ENCODE measurements at regions not wholly inside any gene's neighbourhood (a gene's known extent, or its start where the extent isn't known, plus 50 kb on each side); places are given as distances from the start of the nearest gene placed in this dataset.

GRCh38 chr14:44658389-44658696, 151.3 kb upstream of the FSCB start:
- WGBS, 5 donors, result 60 to 91% (median 78%) methylated on average over 1 of the region's 1 CpG

DNA sequence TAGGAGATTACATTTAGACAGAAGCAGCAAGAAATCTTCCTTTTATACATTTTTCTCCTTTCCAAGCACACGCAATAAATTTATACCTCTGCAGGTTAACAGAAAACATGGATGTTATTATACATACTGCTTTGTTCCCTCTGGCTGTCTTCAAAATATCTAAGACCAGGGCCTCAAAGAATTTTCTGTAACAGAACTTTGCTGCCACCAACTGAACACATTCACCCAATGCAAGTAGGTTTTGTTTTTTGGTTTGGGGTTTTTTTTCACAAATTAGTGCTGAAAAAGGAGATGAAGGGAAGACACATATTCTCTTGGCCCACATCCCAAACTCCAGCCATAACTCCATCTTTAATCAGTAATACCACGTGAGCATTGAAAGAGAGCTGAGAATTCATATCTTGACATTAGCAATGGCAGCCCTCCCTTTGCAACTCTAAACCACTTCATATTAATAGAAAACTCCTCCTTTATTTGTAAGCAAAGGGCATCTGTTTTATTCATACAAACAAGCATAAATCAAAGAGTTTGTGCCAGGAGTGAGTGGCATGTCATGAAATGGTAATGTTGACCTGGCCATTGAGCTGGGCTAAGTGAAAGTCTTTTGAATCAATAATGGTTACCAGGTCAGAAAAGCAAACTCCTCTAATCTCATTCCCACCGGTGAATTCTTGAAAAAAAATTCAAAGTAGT, 150.8 kb upstream of the FSCB start:
- WGBS, 5 donors, result 41 to 70% (median 57%) methylated on average over 3 of the region's 3 CpGs
- Histone ChIP-seq H3K4me1 (peaks cover 0 to under 1% (median 0%) of the 10 kb centered on the region in 6 donors), H3K36me3 (no peaks in the 10 kb centered on the region), H3K4me3 (no peak overlapping the region), H3K27me3 (replicated peaks in 1 of 7) (no peaks in the 10 kb centered on the region), H3K9me3 (no peaks in the 10 kb centered on the region), H3K27ac (peak overlapping the region in 1 of 8 donors; percentile 15)
- TF ChIP-seq POLR2AphosphoS5 (IDR thresholded peaks at IDR 0.05) (no peak), POLR2A (IDR thresholded peaks at IDR 0.05) (no peak)
- TF ChIP-seq, protein P1, sequence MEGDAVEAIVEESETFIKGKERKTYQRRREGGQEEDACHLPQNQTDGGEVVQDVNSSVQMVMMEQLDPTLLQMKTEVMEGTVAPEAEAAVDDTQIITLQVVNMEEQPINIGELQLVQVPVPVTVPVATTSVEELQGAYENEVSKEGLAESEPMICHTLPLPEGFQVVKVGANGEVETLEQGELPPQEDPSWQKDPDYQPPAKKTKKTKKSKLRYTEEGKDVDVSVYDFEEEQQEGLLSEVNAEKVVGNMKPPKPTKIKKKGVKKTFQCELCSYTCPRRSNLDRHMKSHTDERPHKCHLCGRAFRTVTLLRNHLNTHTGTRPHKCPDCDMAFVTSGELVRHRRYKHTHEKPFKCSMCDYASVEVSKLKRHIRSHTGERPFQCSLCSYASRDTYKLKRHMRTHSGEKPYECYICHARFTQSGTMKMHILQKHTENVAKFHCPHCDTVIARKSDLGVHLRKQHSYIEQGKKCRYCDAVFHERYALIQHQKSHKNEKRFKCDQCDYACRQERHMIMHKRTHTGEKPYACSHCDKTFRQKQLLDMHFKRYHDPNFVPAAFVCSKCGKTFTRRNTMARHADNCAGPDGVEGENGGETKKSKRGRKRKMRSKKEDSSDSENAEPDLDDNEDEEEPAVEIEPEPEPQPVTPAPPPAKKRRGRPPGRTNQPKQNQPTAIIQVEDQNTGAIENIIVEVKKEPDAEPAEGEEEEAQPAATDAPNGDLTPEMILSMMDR (IDR thresholded peaks at IDR 0.05 in 8 of 11, conservative IDR thresholded peaks at IDR 0.05 in 3 of 11), result peak in 2 of 11 experiments; percentile 8 to 13
- DNase-seq, result no peak
- intact Hi-C loops (cut with DNase I; ENCODE audit: low total_unique reads), result no loop called here

More at GRCh38 chr14:44658389-44658696, 151.3 kb upstream of the FSCB start:
- no peaks in the 10 kb centered on the region for H3K36me3 ChIP-seq
- H3K4me3 ChIP-seq, result no peak overlapping the region
- no peak for TF ChIP-seq POLR2AphosphoS5 (IDR thresholded peaks at IDR 0.05)
- TF ChIP-seq, protein P1 (IDR thresholded peaks at IDR 0.05 in 8 of 11, conservative IDR thresholded peaks at IDR 0.05 in 3 of 11), result no peak
- no peak for TF ChIP-seq POLR2A (IDR thresholded peaks at IDR 0.05)
- H3K4me1 ChIP-seq, result peaks cover 0 to 4% (median 0%) of the 10 kb centered on the region in 6 donors
- DNase-seq, result no peak
- peak overlapping the region in 1 of 8 donors; percentile 15 for H3K27ac ChIP-seq
- intact Hi-C loops (cut with DNase I; ENCODE audit: low total_unique reads), result no loop called here
- no peaks in the 10 kb centered on the region for H3K9me3 ChIP-seq
- no peaks in the 10 kb centered on the region for H3K27me3 ChIP-seq (replicated peaks in 1 of 7)

DNA sequence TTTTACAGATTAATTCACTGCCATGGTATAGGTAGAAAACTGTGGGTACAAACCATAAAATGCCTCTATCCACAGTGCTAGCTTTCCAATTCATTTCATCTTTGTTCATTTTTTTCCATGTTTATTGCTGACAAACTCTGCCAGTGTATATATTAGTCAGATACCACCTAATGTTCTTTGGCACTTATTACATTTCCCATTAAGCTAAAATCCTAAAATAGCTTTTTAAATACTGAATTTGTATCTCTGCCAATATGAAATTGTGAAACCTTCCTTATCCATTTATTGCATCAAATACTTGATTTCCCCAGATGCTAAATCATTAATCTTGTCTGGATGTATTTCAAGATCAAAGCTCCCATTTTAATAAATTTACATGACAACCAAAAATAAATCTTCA, 150.1 kb upstream of the FSCB start:
- TF ChIP-seq POLR2AphosphoS5 (IDR thresholded peaks at IDR 0.05), result no peak
- TF ChIP-seq POLR2A (IDR thresholded peaks at IDR 0.05), result no peak
- TF ChIP-seq, protein P1 (IDR thresholded peaks at IDR 0.05 in 8 of 11, conservative IDR thresholded peaks at IDR 0.05 in 3 of 11), result no peak
- no peak for DNase-seq
- no peak overlapping the region for H3K27ac ChIP-seq
- intact Hi-C loops (cut with DNase I; ENCODE audit: low total_unique reads), result no loop called here
- H3K36me3 ChIP-seq, result no peaks in the 10 kb centered on the region
- H3K9me3 ChIP-seq, result no peaks in the 10 kb centered on the region
- H3K4me3 ChIP-seq, result no peak overlapping the region
- H3K27me3 ChIP-seq (replicated peaks in 1 of 7), result no peaks in the 10 kb centered on the region
- no peaks in the 10 kb centered on the region for H3K4me1 ChIP-seq

GRCh38 chr14:44654591-44654990, 147.5 kb upstream of the FSCB start:
- DNase-seq, result no peak
- 87 to 92% (median 90%) methylated on average over 2 of the region's 2 CpGs for WGBS, 5 donors
- intact Hi-C loops (cut with DNase I; ENCODE audit: low total_unique reads), result no loop called here

More at GRCh38 chr14:44654591-44654990, 147.5 kb upstream of the FSCB start:
- H3K4me1 ChIP-seq, result no peaks in the 10 kb centered on the region
- no peak for TF ChIP-seq POLR2A (IDR thresholded peaks at IDR 0.05)
- TF ChIP-seq POLR2AphosphoS5 (IDR thresholded peaks at IDR 0.05), result no peak
- TF ChIP-seq, protein P1 (IDR thresholded peaks at IDR 0.05 in 8 of 11, conservative IDR thresholded peaks at IDR 0.05 in 3 of 11), result no peak
- H3K36me3 ChIP-seq, result no peaks in the 10 kb centered on the region
- no peak overlapping the region for H3K27ac ChIP-seq
- H3K27me3 ChIP-seq (replicated peaks in 1 of 7), result no peaks in the 10 kb centered on the region
- no peak overlapping the region for H3K4me3 ChIP-seq
- H3K9me3 ChIP-seq, result no peaks in the 10 kb centered on the region
